Renal pelvis (tissue), 1 donor: ENCODE measurements at regions not wholly inside any gene's neighbourhood (a gene's known extent, or its start where the extent isn't known, plus 50 kb on each side); places are given as distances from the start of the nearest gene placed in this dataset.
"Not testable (repeated sequence)": the region's sequence is repeated elsewhere in the genome, so short reads cannot be mapped to it uniquely, and the experiment has no call there.

ENCODE experiments used
- DNase-seq: peaks from one replicate; pipeline ENCODE4 v3.0.0-alpha.2; 2013

GRCh38 chr4:156401371-156401770, 447.7 kb upstream of the CTSO start:
- peak; percentile 9 for DNase-seq

- DNase-seq = no peak
These were observed 442.9 kb upstream of the CTSO start for GRCh38 chr4:156396534-156396933.

- DNase-seq = no peak
These were observed 437.6 kb upstream of the CTSO start for GRCh38 chr4:156391325-156391653.

GRCh38 chr4:156390599-156391324, 437.1 kb upstream of the CTSO start:
- no peak for DNase-seq

GRCh38 chr4:156388826-156389225, 435.2 kb upstream of the CTSO start:
- DNase-seq = no peak

GRCh38 chr4:156378033-156378665, 424.5 kb upstream of the CTSO start:
- DNase-seq = peak; percentile 54

- DNase-seq = no peak
These were observed 423.5 kb upstream of the CTSO start for GRCh38 chr4:156377036-156377710.

GRCh38 chr4:156374894-156375293, 421.2 kb upstream of the CTSO start:
- DNase-seq = no peak

GRCh38 chr4:156374069-156374468, 420.4 kb upstream of the CTSO start:
- DNase-seq = peak; percentile 2

GRCh38 chr4:156367502-156367901, 413.8 kb upstream of the CTSO start:
- not testable (repeated sequence) for DNase-seq

- DNase-seq = no peak
These were observed 408.9 kb upstream of the CTSO start for GRCh38 chr4:156362581-156362980.

GRCh38 chr4:156347412-156348075, 393.9 kb upstream of the CTSO start:
- DNase-seq = no peak

GRCh38 chr4:156346959-156347385, 393.3 kb upstream of the CTSO start:
- no peak for DNase-seq

- no peak for DNase-seq
These were observed 390.7 kb upstream of the CTSO start for GRCh38 chr4:156344397-156344796.

GRCh38 chr4:156336511-156336910, 382.8 kb upstream of the CTSO start:
- DNase-seq = no peak

- no peak for DNase-seq
These were observed 382.1 kb upstream of the CTSO start for GRCh38 chr4:156335721-156336120.

- no peak for DNase-seq
These were observed 376.9 kb upstream of the CTSO start for GRCh38 chr4:156330436-156331031.

- DNase-seq = no peak
These were observed 376.1 kb upstream of the CTSO start for GRCh38 chr4:156329779-156330178.

GRCh38 chr4:156328882-156329281, 375.2 kb upstream of the CTSO start:
- DNase-seq = no peak

- no peak for DNase-seq
These were observed 372.6 kb upstream of the CTSO start for GRCh38 chr4:156326246-156326645.

GRCh38 chr4:156322592-156322991, 368.9 kb upstream of the CTSO start:
- no peak for DNase-seq

- DNase-seq = no peak
These were observed 367.5 kb upstream of the CTSO start for GRCh38 chr4:156321203-156321602.
